Smooth muscle cell (in vitro differentiated cells): ENCODE measurements at regions not wholly inside any gene's neighbourhood (a gene's known extent, or its start where the extent isn't known, plus 50 kb on each side); places are given as distances from the start of the nearest gene placed in this dataset.

ENCODE experiments used
- DNase-seq: peaks from one replicate; lab custom pipeline; 2025; ENCODE audit not compliant: unreplicated experiment; lab: John Stamatoyannopoulos, UW
- H2AFZ ChIP-seq: fragments of 200-600 bp; sonication (generic); 2 replicates; pipeline ENCODE4 v1.6.0; 2016; ENCODE audit warnings: antibody characterized with exemption, low read depth, mild to moderate bottlenecking
- H3F3A ChIP-seq: fragments of 200-600 bp; sonication (generic); 2 replicates; pipeline ENCODE4 v1.6.0; 2017; ENCODE audit warnings: antibody characterized with exemption, low read depth
- H3K27ac ChIP-seq: fragments of 200-600 bp; sonication (generic); 2 replicates; pipeline ENCODE4 v1.5.1; 2016; ENCODE audit warnings: low read depth, mild to moderate bottlenecking
- H3K27me3 ChIP-seq: fragments of 200-600 bp; sonication (generic); 2 replicates; pipeline ENCODE4 v1.6.1; 2016; ENCODE audit warnings: low read depth, mild to moderate bottlenecking
- H3K36me3 ChIP-seq: fragments of 200-600 bp; sonication (generic); 2 replicates; pipeline ENCODE4 v1.5.1; 2016; ENCODE audit warnings: low read depth
- H3K4me1 ChIP-seq: fragments of 200-600 bp; sonication (generic); 2 replicates; pipeline ENCODE4 v1.5.1; 2016; ENCODE audit warnings: low read depth
- H3K4me2 ChIP-seq: fragments of 200-600 bp; sonication (generic); 2 replicates; pipeline ENCODE4 v1.6.0; 2016; ENCODE audit warnings: mild to moderate bottlenecking
- H3K4me3 ChIP-seq: fragments of 200-600 bp; sonication (generic); 2 replicates; pipeline ENCODE4 v1.5.1; 2016; ENCODE audit warnings: mild to moderate bottlenecking
- H3K79me2 ChIP-seq: fragments of 200-600 bp; sonication (generic); 2 replicates; pipeline ENCODE4 v1.6.0; 2016; ENCODE audit warnings: low read depth, mild to moderate bottlenecking
- H3K9ac ChIP-seq: fragments of 200-600 bp; sonication (generic); 2 replicates; pipeline ENCODE4 v1.6.0; 2016; ENCODE audit warnings: low read depth
- H3K9me3 ChIP-seq: fragments of 200-600 bp; sonication (generic); replicated peaks from 2 replicates; pipeline ENCODE4 v1.5.1; 2016; ENCODE audit warnings: low read depth
- H4K20me1 ChIP-seq: fragments of 200-600 bp; sonication (generic); 2 replicates; pipeline ENCODE4 v1.6.0; 2016; ENCODE audit warnings: low read depth
- CTCF ChIP-seq: fragments of 200-600 bp; sonication (generic); IDR thresholded peaks from 2 replicates; pipeline ENCODE4 v1.5.1; 2017; ENCODE audit warnings: borderline replicate concordance, mild to moderate bottlenecking, antibody characterized with exemption; ENCODE audit not compliant: insufficient read depth, poor library complexity, severe bottlenecking
- WGBS: methylation state at CpG from one replicate; pipeline ENCODE4 v1.1.7; 2016; ENCODE audit warnings: low lambda C conversion rate; 5-methylcytosine and 5-hydroxymethylcytosine counted together

DNA sequence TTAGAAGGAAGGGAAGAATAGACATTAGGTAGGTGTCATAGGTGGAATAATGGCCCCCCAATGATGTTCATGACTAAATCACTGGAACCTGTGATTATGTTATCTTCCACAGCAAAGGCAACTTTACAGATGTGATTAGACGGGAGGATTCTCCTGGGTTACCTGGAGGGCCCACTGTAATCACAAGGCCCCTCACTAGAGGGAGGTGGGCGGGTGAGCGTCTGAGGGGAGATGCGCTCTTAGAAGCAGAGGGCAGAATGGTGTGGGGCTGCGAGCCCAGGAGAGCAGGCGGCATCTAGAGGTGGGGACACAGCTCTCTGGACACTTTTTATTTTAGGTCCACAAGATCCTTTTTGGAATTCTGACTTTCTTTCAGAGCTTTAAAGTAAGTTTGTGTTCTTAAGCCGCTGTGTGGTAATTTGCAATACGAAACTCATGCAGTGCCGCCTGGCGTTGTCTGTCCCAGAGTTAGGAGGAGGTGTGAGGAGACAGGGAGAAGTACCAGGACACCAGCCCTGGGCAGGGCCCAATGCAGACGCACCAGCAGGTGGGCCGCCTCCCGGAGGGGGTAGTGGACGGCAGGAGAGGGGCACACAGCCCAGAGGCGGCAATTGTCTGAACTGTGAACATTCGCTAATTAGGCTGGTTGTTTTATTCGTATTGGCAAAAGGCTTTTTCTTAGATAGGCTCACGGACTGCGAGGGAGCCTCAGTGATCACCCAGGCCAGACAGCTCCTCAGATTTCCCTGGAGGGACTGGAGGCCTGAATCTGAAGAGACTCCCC, 51.1 kb upstream of the FANCC start:
- WGBS: 96% methylated on average over 19 of the region's 19 CpGs
- no peak overlapping the region for H3K9ac ChIP-seq

More for the DNA sequence above, 51.1 kb upstream of the FANCC start:
- Histone ChIP-seq H3K9me3 (no peaks in the 10 kb centered on the region), H2AFZ (no peak overlapping the region), H3K4me3 (no peak overlapping the region), H4K20me1 (no peaks in the 10 kb centered on the region), H3K79me2 (no peaks in the 10 kb centered on the region), H3K27ac (no peak overlapping the region), H3K4me1 (peaks cover 29% of the 10 kb centered on the region), H3K27me3 (peaks cover 9% of the 10 kb centered on the region), H3F3A (no peaks in the 10 kb centered on the region), H3K4me2 (no peak overlapping the region), H3K36me3 (no peaks in the 10 kb centered on the region)
- TF ChIP-seq CTCF: no peak
- no peak for DNase-seq
